Occipital lobe (tissue), 1 donor: ENCODE measurements at regions not wholly inside any gene's neighbourhood (a gene's known extent, or its start where the extent isn't known, plus 50 kb on each side); places are given as distances from the start of the nearest gene placed in this dataset.

Source experiments
- DNase-seq: peaks from one replicate; lab custom pipeline; 2025; lab: John Stamatoyannopoulos, UW

- DNase-seq, result no peak
These were observed 52.3 kb downstream of the HDGFL1 start for GRCh38 chr6:22621701-22622100.

GRCh38 chr6:22622351-22622750, 53.0 kb downstream of the HDGFL1 start:
- DNase-seq, result no peak

GRCh38 chr6:22622813-22623212, 53.4 kb downstream of the HDGFL1 start:
- DNase-seq, result no peak

DNA sequence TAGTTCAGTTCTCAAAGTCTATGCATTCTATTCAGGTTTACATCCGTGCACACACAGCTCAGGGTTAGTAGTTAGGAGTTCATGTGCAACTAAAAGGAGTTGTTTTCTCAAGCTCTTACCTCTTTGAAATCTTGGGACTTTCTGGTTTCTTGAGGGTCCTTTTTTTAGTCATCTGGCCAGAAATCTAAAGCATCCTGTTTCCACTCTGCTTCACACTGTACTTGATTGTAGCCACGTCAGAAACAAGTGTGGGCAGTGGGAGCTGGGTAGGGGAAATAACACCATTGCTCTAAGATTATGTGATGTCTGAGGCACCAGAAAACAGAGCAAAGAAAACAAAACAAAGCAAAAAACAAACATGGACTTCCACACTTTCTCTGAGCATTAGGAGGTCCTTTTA, 58.3 kb downstream of the HDGFL1 start:
- DNase-seq, result no peak

GRCh38 chr6:22631091-22631490, 61.7 kb downstream of the HDGFL1 start:
- DNase-seq, result no peak

DNA sequence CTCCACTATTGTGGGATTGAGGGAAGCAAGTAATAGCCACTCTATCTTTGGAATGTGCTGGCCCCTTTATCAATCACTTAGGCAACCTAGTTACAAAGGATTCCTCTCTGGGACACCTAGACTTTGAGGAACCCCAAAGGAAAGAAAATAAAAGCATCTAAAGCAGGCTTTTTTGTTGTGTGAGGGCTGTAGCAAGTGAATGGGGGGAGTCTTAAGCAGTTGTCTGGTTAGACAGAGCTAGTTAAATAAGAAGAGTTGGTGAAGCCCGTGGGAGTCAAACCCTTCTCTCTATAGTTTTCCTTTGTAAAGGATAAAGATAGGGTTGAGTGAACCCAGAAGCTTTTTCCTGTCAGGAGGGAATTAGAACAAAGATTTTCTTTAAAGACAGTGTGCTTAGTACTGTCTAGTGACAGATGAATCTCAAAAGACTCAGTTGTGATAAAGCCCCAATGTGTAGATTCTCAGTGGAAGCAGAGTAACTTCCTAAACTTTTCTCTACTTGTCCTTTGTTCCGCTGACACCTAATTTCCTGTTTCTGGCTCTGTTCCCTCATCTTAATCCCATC, 63.3 kb downstream of the HDGFL1 start:
- no peak for DNase-seq

DNA sequence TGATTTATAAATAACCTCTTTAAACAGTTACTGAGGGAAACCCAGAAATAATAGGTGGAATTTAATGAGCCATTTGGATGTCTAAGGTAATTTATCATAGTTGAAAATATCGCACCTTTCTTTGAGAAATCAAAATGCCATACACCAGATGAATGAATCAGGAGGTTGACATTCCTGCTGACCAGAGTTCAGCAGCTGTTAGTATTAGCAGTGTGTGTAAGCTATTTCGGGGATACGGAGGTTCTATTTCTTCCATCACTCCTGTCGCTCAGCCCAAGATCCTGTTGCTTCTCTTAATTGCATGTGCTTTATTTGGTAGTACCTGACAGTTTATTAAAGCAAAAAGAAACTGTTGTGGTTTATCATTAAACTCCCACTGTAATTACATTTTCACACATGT, 67.1 kb downstream of the HDGFL1 start:
- DNase-seq, result no peak

DNA sequence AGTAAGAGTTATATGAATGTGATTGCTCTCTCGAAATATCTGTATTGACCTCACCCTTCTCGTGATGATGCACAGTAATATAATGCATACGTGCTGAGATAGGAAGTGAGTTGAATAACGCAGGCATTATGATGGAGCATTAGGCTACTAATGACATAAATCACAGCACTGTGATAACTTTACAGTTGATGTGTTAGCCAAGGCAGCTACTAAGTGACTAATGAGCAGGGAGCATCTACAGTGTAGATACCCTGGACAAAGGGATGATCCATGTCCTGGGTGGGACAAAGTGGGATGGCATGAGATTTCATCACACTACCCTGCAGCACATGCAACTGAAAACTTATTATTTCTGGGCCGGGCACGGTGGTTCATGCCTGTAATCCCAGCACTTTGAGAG, 68.4 kb downstream of the HDGFL1 start:
- DNase-seq, result no peak

DNA sequence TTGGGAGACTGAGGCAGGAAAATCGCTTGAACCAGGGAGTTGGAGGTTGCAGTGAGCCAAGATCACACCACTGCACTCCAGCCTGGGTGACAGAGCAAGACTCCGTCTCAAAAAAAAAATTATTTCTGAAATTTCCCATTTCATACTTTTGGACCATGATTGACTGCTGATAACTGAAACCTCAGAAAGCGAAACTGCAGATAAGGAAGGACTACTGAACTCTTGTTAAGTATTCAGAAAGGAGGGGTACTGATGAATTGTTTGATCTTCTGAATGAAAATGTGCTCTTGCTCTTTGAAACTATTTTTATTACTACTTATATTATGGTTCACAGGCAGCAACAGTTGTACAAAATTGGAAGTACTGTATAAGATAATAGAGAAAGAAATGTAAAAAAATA, 69.0 kb downstream of the HDGFL1 start:
- no peak for DNase-seq

DNA sequence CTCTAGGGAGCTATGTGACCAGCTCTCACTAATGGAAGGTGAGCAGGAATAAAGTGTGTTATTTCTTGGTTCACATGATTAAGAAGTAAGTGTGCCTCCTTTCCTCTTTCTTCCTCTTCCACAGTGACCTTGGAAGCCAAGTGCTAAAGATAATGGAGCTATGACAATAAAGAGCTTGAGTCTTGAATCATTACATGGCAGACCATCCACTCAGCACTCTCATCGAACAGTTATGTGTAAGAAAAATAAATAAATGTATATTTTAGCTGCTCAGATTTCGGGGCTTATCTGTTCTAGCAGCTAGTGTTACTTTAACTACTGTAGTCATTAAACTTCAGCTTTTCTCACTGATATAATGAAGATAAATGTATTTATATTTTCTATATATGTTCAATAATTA, 72.9 kb downstream of the HDGFL1 start:
- DNase-seq, result no peak

DNA sequence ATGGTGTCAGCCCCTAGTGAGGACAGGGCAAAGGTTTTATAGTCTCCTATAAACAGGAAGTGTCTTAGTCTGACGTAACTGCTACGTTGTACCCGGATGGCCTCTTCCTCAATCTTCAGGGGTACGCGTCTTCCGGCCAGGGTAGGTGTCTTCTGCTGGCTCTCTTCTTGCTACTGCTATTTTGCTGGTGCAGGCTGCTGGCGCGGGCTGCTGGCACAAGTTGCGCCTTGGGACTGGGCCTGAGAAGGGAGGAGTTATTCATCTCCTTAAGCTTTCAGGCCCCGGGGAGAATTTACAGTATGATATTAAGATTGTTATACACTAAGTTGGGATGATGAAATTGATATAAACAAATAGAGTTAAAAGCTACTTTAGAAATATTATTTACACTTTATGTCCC, 74.4 kb downstream of the HDGFL1 start:
- no peak for DNase-seq

DNA sequence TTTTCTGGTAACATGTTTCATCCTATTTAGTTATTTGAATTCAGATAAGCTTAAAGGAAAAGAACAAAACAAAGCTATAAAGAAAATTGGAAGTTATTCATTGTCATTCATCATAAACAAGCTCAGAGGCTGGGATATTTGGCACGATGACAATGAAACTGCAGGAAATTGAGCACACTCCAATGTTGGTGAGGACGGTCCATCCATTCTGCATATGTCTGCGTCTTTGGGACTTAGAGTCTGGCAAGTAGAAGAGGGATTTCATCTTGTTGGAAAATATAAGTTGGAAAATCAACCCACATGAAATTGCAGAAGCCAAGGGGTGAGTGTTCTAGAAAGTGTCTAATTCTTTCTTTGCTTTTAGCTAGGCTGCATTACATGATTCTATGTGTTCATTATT, 78.4 kb downstream of the HDGFL1 start:
- no peak for DNase-seq

GRCh38 chr6:22651731-22652130, 82.4 kb downstream of the HDGFL1 start:
- no peak for DNase-seq

GRCh38 chr6:22653980-22654610, 84.7 kb downstream of the HDGFL1 start:
- no peak for DNase-seq

DNA sequence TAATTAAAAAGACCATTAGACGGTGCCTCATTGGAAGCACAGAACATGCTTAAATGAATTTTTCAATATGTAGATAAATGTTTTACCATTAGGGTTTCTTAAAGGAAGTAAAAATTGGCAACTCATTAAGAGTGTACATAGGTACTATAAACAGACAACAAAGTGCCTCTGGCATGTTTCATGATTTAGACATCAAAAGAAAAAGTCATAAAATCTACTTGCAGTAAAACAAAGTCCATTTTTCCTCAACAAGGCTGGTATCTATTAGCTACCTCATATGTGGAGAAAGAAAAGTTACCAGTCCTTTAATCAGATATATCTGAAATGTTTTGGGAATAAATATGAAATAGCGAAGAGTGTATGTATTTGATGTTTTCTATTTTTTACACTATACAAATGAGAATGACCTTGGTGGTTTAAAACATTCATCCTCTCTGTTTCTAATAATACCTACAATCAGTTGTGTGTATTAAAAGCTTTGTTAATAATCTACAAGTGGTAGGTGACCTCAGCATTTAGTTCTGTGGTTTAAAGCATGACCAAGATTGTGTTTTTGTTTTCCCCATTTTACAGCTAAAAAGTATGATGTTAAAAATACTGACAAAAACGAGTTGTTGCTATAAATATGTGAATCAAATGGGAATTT, 87.5 kb downstream of the HDGFL1 start:
- DNase-seq, result no peak

DNA sequence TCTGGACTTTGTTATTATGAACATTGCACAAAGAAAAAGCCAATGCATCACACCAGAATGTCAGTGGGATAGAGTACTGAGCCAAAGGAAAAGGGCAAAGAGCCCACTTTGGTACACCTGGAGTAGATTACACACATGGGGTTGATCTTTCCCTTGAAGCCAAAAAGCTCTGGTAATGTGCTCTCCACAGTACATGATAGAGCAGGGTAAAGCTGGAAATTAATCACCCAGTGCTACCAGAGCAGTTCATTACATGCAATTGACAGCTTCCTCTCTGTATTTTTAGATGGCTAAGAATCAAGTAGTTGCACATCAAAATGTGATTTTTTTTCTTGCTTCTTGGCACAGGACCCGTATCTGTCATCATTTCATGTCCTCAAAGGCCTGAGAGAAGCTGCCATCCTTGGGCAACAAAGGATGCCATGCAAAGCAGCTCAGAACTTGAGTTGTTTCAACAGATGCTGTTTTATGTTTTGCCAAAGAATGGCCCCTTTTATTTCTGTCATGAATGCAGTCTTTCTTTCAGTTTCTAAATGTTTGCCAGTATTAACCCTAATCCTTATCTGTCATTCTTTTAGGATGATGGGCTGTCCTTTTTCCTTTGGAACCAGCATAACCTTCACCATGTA, 88.1 kb downstream of the HDGFL1 start:
- DNase-seq, result peak; percentile 14

DNA sequence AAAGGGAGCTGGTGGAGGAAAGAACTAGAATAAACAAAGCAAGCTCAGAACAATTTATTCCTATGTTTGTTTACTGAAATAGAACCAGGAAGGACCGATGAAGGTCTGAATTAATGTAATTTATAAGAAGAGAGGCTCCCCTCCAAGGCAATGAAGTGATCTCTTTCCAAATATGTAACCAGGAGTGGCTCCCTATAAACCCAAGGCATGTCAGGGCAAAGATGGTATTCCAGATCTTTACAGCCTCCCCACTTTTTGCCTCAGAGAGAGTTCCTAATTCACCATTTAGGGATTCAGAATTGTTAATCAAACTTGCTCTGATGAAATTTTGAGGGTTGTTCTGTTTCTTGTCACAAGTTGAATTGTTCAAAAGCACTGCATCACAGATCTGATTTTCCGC, 88.8 kb downstream of the HDGFL1 start:
- DNase-seq, result no peak

- DNase-seq, result no peak
These were observed 89.6 kb downstream of the HDGFL1 start for GRCh38 chr6:22658934-22659333.

DNA sequence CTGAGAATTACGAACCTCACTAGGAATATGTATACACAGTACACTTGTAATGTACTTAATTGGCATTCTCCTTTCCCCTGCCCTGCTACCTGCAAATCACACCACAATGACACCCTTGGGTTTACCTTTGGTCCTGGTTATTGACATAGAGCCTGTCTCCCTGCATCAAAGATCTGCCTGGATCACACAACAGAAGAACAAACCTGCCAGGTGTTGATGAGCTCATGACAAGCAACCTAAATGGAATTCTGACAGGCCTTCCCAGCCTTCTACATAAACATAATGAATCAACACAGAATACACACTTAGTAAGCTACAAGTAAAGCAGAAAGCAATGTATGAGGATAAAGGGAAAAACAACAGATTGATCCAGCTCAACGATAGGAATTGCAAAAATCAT, 95.6 kb downstream of the HDGFL1 start:
- no peak for DNase-seq

GRCh38 chr6:22666021-22666420, 96.7 kb downstream of the HDGFL1 start:
- DNase-seq, result no peak

DNA sequence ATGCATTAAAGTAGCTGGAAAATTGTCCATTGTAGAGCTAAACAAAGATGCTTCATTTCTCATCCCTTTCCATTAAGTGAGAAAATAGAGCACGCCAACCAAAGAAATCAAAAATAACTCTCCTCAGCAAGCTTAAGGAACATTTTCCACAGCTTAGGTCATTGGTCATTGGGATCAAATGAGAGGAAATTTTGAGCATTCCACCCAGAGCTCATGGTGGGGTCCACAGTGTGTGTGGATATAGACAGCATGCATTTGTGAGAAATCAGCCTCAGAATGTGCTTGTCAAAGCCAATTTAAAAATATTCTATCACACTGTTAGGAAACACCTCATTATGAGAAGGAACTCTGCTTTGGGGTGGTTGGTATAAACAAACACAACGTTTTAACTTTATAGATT, 97.2 kb downstream of the HDGFL1 start:
- no peak for DNase-seq

DNA sequence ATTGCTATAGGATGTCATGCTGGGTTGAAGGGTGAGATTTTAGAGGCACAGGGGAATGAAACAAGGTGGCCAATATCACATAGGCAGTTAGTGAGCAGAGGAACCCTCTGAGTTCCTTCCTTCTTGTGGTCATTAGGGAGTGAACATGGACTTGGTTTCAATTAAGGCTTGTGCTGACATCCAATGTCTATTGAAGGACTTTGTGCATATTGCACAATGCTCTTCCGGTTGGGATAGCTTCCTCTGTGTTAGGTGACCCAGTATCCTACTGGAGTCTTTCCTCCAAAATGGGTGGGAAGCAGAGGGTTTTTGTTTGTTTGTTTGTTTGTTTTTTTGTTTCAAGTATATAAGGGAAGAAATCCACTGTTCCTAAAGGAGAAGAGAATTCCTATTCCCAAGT, 98.5 kb downstream of the HDGFL1 start:
- no peak for DNase-seq

GRCh38 chr6:22668307-22668706, 98.9 kb downstream of the HDGFL1 start:
- no peak for DNase-seq
